ENCODE measurements at regions not wholly inside any gene's neighbourhood (a gene's known extent, or its start where the extent isn't known, plus 50 kb on each side); places are given as distances from the start of the nearest gene placed in this dataset.

DNA sequence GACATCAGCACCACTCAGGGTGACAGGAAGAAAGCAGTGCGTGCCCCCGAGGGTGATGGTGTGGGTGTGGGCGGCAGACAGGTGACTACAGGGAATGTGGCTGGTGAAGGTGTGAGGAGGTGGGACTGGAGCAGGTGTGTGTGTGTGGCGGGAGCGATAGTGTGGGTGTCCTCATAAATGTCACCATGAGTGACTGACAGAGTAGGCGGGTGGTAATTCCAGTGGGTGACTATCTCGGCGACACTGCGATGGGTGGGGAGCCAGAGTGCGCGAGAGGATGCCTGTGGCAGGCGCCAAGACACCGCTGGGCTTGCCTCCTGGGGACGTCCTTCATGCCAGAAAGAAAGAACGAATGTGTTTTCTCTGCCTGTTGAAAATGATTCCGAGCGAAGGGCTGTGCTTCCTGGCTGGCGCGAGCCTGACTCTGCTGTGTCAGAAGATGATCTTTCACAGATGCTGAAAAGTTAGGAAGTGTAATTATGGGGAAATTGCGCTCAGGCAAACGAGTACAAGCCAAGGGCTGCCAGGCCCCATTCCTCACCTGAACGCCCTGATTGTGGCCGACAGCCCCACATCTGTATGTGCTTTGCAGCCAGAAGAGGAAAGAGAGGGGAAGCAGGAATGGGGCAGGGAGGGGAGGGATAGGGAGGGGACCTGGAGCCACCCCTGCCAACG lies 98.8 kb upstream of the CD82 start:
- H3K4me1 ChIP-seq: peaks cover 0 to 5% (median 0%) of the 10 kb centered on the region in 4 donors
- ATAC-seq (no peak), DNase-seq (no peak)
- 74% methylated on average over 19 of the region's 24 CpGs for WGBS (ENCODE audit: insufficient coverage, low coverage, low lambda C conversion rate, missing lambda C conversion rate)
- H3K36me3 ChIP-seq: no peaks in the 10 kb centered on the region
- H3K27ac ChIP-seq: no peak overlapping the region
- no peak for TF ChIP-seq POLR2A (IDR thresholded peaks at IDR 0.05)
- no peaks in the 10 kb centered on the region for H3K27me3 ChIP-seq
- intact Hi-C loops (cut with DNase I): no loop called here
- H3K4me3 ChIP-seq: no peak overlapping the region
- H3K9me3 ChIP-seq: no peaks in the 10 kb centered on the region

DNA sequence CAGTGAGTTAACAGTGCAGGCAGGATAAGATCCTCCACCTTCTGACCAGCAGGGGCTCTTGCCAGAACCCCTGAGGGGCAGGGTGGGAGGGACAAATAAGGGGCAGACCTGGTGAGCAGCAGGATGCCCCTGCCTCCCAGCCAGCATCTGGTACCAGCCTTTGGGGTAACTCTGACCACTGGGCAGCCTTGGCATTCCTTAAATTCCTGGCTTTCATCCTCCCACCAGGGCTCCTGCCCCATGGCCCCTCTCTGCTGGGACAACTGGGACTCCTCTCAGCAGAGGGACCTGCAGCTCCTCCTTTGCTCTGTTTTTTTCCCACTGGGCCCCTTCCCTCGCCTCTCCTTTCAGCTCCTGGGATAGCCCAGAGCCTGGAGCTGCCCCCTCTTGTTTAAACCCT lies 98.0 kb upstream of the CD82 start:
- intact Hi-C loops (cut with DNase I): no loop called here
- no peak for TF ChIP-seq POLR2A (IDR thresholded peaks at IDR 0.05)
- TF ChIP-seq, protein P1, sequence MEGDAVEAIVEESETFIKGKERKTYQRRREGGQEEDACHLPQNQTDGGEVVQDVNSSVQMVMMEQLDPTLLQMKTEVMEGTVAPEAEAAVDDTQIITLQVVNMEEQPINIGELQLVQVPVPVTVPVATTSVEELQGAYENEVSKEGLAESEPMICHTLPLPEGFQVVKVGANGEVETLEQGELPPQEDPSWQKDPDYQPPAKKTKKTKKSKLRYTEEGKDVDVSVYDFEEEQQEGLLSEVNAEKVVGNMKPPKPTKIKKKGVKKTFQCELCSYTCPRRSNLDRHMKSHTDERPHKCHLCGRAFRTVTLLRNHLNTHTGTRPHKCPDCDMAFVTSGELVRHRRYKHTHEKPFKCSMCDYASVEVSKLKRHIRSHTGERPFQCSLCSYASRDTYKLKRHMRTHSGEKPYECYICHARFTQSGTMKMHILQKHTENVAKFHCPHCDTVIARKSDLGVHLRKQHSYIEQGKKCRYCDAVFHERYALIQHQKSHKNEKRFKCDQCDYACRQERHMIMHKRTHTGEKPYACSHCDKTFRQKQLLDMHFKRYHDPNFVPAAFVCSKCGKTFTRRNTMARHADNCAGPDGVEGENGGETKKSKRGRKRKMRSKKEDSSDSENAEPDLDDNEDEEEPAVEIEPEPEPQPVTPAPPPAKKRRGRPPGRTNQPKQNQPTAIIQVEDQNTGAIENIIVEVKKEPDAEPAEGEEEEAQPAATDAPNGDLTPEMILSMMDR (IDR thresholded peaks at IDR 0.05): no peak
- Histone ChIP-seq H3K27me3 (no peaks in the 10 kb centered on the region), H3K4me3 (no peak overlapping the region), H3K27ac (no peak overlapping the region), H3K9me3 (no peaks in the 10 kb centered on the region), H3K4me1 (peaks cover 0 to 5% (median 0%) of the 10 kb centered on the region in 4 donors), H3K36me3 (no peaks in the 10 kb centered on the region)
- WGBS (ENCODE audit: insufficient coverage, low coverage, low lambda C conversion rate, missing lambda C conversion rate): 33% methylated on average over 1 of the region's 1 CpG
- no peak for ATAC-seq
- no peak for DNase-seq

DNA sequence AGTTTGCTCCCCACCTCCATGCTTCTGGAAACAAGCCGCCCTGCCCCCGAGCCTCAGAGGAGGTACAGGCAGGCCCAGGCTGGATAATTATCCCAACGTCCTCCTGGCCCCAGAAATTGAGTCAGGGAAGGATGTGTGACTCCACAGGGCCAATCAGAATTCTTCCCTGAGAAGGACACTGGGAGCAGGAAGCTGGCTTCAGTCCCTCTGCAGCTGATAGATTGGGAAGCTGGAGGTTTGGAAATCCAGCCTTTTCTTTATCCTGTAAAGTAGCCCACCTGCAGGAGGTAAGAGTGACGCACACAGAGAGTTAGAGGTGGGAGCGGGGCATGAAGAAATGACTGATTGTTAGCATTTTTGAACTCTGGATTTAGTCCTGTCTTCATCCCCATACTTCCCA lies 97.5 kb upstream of the CD82 start:
- 56% methylated on average over 4 of the region's 5 CpGs for WGBS (ENCODE audit: insufficient coverage, low coverage, low lambda C conversion rate, missing lambda C conversion rate)
- H3K36me3 ChIP-seq: no peaks in the 10 kb centered on the region
- intact Hi-C loops (cut with DNase I): no loop called here
- ATAC-seq (no peak), DNase-seq (no peak)
- H3K4me3 ChIP-seq: no peak overlapping the region
- no peak overlapping the region for H3K27ac ChIP-seq
- peaks cover 0 to 5% (median 0%) of the 10 kb centered on the region in 4 donors for H3K4me1 ChIP-seq
- no peaks in the 10 kb centered on the region for H3K9me3 ChIP-seq
- TF ChIP-seq, protein P1 (IDR thresholded peaks at IDR 0.05): no peak
- no peak for TF ChIP-seq POLR2A (IDR thresholded peaks at IDR 0.05)
- no peaks in the 10 kb centered on the region for H3K27me3 ChIP-seq

DNA sequence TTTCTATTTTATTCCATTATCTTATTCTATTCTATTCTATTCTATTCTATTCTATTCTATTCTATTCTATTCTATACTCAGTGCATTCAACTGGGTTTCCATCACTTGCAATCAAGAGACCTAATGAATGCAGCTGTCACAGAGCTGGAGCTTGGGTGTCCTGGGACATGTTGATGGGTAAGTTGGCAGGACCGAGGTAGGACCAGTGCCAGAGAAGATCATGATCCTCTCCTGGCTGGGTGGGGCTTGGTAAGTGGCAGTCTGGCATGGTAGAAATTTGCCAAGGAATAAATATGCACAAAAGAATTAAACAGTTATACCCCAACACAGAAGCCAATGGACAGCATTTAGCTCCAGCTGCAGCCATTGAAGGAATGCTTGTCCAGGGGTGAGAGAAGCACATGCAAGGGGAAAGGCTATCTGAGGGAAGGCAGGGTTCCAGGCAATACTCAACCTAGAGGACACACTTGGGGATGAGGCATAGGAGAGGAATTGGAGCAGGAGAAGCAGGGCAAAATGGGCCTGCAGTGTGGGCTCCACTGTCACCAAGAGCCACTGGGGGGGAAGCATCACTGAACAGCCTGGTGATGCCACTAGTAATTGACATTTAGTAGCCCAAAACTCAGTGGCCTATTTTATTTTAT lies 97.0 kb upstream of the CD82 start:
- no peak for TF ChIP-seq POLR2A (IDR thresholded peaks at IDR 0.05)
- TF ChIP-seq, protein P1 (IDR thresholded peaks at IDR 0.05): no peak
- ATAC-seq (no peak), DNase-seq (no peak)
- Histone ChIP-seq H3K27ac (no peak overlapping the region), H3K4me3 (no peak overlapping the region), H3K4me1 (peaks cover 0 to 5% (median 0%) of the 10 kb centered on the region in 4 donors), H3K9me3 (no peaks in the 10 kb centered on the region), H3K36me3 (no peaks in the 10 kb centered on the region), H3K27me3 (no peaks in the 10 kb centered on the region)
- 73% methylated on average over 1 of the region's 1 CpG for WGBS (ENCODE audit: insufficient coverage, low coverage, low lambda C conversion rate, missing lambda C conversion rate)
- intact Hi-C loops (cut with DNase I): no loop called here

DNA sequence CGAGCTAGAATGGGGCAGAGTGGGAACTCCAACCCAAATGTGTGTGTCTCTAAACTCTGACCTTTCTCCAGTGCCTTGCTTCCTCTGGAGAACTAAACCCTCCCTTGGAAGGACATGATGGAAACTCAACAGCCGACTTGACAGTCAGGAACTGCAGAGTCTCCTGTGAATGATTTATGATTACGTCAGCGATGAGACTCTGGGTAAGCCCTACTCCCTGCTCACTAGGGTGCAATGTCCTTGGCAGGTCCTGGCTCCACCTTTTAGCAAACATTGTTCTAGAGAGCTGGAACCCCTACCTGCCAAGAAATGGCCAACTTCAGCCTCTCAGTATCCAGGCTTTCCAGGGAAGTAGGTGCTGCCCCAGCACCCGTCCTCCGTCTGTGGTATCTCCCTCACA lies 96.1 kb upstream of the CD82 start:
- H3K9me3 ChIP-seq: no peaks in the 10 kb centered on the region
- no peak overlapping the region for H3K4me3 ChIP-seq
- 35% methylated on average over 6 of the region's 6 CpGs for WGBS (ENCODE audit: insufficient coverage, low coverage, low lambda C conversion rate, missing lambda C conversion rate)
- H3K27ac ChIP-seq: no peak overlapping the region
- no peaks in the 10 kb centered on the region for H3K36me3 ChIP-seq
- no peak for DNase-seq
- peak; percentile 46 to 91 (median 77) for ATAC-seq
- no peaks in the 10 kb centered on the region for H3K27me3 ChIP-seq
- TF ChIP-seq, protein P1 (IDR thresholded peaks at IDR 0.05): no peak
- TF ChIP-seq POLR2A (IDR thresholded peaks at IDR 0.05): no peak
- intact Hi-C loops (cut with DNase I): no loop called here
- peaks cover 0 to 5% (median 0%) of the 10 kb centered on the region in 4 donors for H3K4me1 ChIP-seq

Measured in right lobe of liver (tissue), 6 donors.